HK-2 (cell line): ENCODE measurements at regions not wholly inside any gene's neighbourhood (a gene's known extent, or its start where the extent isn't known, plus 50 kb on each side); places are given as distances from the start of the nearest gene placed in this dataset.

Experiments used
- DNase-seq: peaks from one replicate; pipeline ENCODE4 v3.0.0-alpha.2; 2018; ENCODE audit not compliant: unreplicated experiment

DNA sequence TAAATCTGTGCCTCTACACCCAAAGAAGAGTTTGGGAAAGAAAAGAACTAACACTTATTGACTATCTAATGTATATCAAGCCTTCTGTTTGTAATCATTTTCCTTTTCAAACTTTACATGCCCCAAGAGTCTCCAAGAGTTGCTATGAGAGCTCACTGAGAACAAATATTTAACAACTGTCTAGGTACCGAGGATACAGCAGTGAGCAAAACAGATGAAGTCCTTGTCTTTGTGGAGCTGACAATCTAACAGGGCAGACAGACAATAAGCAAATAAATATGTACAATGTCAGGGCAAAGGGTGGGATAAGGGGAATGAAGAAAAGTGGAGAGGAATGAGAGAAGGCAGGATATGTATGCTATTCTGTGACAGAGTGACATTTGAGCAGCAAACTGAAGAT lies 64.8 kb upstream of the KSR1 start:
- DNase-seq: no peak

DNA sequence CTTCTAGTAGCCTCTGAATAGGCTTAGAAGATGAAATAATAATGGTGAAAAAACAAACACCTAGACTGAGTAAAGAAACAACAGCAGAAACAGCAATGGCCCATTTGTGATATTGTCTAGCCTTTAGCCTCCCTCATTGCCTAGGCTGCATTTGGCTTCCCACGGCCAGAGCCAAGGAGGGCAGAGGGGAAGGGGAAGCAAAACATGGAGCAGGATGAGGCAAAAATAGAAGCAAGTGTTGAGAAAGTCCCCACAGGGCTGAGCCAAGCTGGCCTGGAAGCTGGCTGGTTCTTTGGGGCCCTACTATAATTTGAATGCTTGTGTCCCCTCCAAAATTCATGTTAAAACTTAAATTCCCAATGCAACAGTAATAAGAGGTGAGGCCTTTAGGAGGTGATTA lies 60.2 kb upstream of the KSR1 start:
- DNase-seq: no peak

DNA sequence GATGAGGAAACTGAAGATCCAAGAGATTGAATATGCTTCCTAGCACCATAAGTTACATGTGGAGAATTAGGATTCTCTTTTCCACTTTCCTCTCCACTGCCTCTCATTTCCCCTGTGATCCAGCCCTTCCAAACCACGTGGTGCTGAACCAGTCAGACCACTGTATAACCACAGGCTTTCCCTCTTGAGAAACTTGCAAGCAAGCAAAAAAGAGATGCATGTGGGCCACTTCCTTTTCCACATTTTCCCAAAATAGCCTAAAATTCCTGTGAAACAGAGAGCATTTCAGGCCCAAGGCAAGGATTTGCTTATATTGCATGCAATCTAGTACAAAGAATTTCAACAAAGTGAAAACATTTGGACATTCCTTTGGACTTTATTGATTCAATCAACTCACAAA lies 59.3 kb upstream of the KSR1 start:
- DNase-seq: no peak

DNA sequence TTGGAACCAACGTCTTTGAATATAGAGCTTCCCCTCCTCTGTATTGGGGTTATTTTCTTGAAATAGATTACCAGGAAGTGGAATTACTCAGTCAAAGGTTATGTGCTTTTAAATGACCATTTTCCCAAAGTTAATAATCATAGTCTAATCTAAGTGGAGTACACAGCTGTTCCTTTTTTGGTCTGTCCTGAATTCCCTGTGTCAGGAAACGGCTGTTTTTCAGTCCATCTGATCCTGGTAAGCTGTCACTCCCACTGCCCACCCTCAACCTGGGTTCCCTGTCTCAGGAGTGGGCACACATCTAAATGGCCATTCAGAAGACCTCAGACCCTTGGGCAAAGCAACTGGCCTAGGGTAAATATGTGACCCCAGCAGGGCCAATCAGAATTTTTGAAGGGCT lies 57.6 kb upstream of the KSR1 start:
- DNase-seq: no peak

DNA sequence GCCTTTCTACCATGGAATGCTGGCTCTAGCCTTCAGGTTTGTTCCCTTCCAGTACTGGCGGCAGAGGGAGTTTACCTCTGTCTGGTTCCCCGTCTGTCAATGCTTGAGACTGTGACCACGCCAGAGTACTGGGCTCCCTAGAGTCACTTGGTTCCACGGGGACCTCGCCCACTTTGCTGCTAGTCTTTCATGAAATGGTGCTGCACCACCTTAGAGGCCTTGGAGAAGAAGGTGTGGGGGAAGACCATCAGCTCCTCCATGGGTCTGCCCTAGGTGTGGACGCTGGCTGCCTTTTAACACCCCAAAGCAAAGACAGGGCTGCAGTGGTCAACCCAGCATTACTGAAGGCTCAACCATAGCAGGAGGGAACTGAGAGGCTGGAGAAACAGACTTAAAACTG lies 55.3 kb upstream of the KSR1 start:
- DNase-seq: no peak

DNA sequence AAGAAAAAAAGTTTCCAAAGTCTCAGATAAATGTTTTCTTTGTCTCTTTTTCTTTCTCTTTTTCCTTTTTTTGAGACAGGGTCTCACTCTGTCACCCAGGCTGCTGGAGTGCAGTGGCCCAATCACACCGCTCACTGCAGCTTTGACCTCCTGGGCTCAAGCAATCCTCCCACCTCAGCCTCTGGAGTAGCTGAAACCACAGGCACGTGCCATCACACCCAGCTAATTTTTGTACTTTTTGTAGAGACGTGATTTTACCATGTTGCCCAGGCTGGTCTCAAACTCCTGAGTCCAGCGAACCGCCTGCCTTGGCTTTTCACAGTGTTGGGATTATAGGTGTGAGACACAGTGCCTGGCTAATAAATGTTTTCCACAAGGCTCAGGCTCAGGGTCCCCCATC lies 53.3 kb upstream of the KSR1 start:
- DNase-seq: no peak

DNA sequence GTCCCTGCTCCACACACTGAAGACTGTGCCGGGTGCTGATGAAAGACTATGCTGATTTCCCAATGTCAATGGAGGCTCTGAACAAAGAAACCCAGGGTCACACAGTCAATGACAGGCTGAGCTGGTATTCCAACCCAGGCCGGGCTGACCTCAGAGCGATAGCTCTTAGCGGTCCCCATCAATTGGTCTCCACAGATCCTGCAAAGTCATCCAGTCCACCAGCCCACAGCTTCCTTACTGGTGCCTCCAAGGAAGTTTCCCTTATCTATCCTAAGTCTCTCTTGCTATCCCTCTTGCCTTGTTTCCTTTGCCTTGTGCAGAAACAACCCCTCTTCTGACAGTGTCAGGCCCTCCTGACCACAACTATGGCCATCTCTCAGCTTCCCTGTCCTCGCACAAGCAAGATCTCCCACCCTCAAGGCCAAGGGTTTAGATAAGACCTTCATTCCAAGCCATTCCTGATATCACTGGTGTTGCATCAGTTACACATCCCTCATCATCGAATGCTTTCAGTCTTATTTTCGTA lies 52.7 kb upstream of the KSR1 start:
- DNase-seq: no peak

DNA sequence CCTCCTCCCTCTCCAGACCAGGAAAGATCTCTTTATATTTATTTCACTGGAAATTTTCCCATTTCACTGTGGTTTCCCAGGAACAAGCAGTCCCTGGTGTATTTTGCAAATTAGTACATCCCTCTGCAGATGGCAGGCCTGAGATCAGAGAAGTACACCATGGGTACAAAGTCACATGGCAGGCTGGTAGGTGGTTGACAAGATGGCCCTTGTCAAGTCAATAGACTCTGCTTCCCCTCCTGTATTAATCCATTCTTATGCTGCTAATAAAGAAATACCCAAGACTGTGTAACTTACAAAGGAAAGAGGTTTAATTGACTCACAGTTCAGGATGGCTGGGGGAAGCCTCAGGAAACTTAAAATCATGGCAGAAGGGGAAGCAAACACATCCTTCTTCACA lies 51.6 kb upstream of the KSR1 start:
- no peak for DNase-seq
